GM12878 (cell line): ENCODE measurements at regions not wholly inside any gene's neighbourhood (a gene's known extent, or its start where the extent isn't known, plus 50 kb on each side); places are given as distances from the start of the nearest gene placed in this dataset.
A peak's percentile ranks its signal among the peaks of the same experiment; 100 is the strongest.
"Not testable (repeated sequence)": the region's sequence is repeated elsewhere in the genome, so short reads cannot be mapped to it uniquely, and the experiment has no call there.

Source experiments
- ATAC-seq: fragments of 200-7000 bp; cut with Tn5 transposase; 3 replicates; pipeline ENCODE4 v1.9.1; 2020; ENCODE audit warnings: mild to moderate bottlenecking, moderate library complexity
- BruUV-seq: library from RNA; stranded (reverse); fragments of 400-500 nt; replicated peaks from 2 replicates; lab custom pipeline; 2021; lab: Mats Ljungman, UMichigan
- CTCF ChIA-PET: fragments of 300-600 bp; sonication (Branson Sonifier 250); formaldehyde crosslinking; extraction: SDS; loops from one replicate; lab custom pipeline; 2021; ENCODE audit warnings: inconsistent platforms; lab: Yijun Ruan, JAX
- POLR2A ChIA-PET: fragments of 350-600 bp; formaldehyde crosslinking; extraction: SDS; loops from one replicate; lab custom pipeline; 2021; ENCODE audit warnings: inconsistent platforms; lab: Charles Lee
- RAD21 ChIA-PET: fragments of 300-600 bp; sonication (Branson Sonifier 250); formaldehyde crosslinking; loops from one replicate; lab custom pipeline; 2023; ENCODE audit warnings: antibody characterized with exemption; ENCODE audit not compliant: unreplicated experiment; lab: Charles Lee
- SMC1A ChIA-PET: fragments of 300-600 bp; sonication (Branson Sonifier 250); formaldehyde crosslinking; loops from one replicate; lab custom pipeline; 2023; ENCODE audit not compliant: unreplicated experiment, uncharacterized antibody; lab: Charles Lee
- DNase-seq: peaks from one replicate; pipeline ENCODE4 v3.0.0-alpha.2; 2011; ENCODE audit warnings: low read depth, low spot score
- FAIRE-seq: peaks from 3 replicates; lab custom pipeline; 2011; peaks lifted over from hg19 to GRCh38; lab: Jason Lieb, UNC
- H2AFZ ChIP-seq: 2 replicates; pipeline ENCODE4 v1.6.0; 2011; ENCODE audit warnings: low read depth, low read length, control low read depth; ENCODE audit not compliant: control insufficient read depth
- H3K27ac ChIP-seq: 2 replicates; pipeline ENCODE4 v1.5.1; 2011; ENCODE audit warnings: control low read depth; ENCODE audit not compliant: control insufficient read depth, insufficient read depth
- H3K27me3 ChIP-seq, 2 experiments: replicated peaks in 1 of 2; 2 replicates each; pipeline versions ENCODE4 v1.6.0 to v1.6.1; 2011; ENCODE audit warnings: low read length in 1 of 2; ENCODE audit not compliant: control insufficient read depth in 2 of 2, insufficient read depth in 2 of 2
- H3K36me3 ChIP-seq, 2 experiments: 2 replicates each; pipeline ENCODE4 v1.5.1; 2011; ENCODE audit warnings: low read length in 1 of 2; ENCODE audit not compliant: control insufficient read depth in 2 of 2, insufficient read depth in 2 of 2
- H3K4me1 ChIP-seq: 2 replicates; pipeline ENCODE4 v1.6.1; 2011; ENCODE audit warnings: mild to moderate bottlenecking, low read length, moderate library complexity, mixed read lengths; ENCODE audit not compliant: control insufficient read depth, insufficient read depth
- H3K4me2 ChIP-seq: 2 replicates; pipeline ENCODE4 v1.6.0; 2011; ENCODE audit warnings: control low read depth; ENCODE audit not compliant: control insufficient read depth, insufficient read depth
- H3K4me3 ChIP-seq: fragments of 200-600 bp; sonication (generic); 2 replicates; pipeline ENCODE4 v1.5.1; 2016
- H3K79me2 ChIP-seq: 2 replicates; pipeline ENCODE4 v1.6.0; 2011; ENCODE audit warnings: low read length; ENCODE audit not compliant: control insufficient read depth, insufficient read depth
- H3K9ac ChIP-seq: 2 replicates; pipeline ENCODE4 v1.8.0; 2011; ENCODE audit warnings: low read length, control low read depth, mixed read lengths; ENCODE audit not compliant: control insufficient read depth, insufficient read depth
- H3K9me3 ChIP-seq: replicated peaks from 3 replicates; pipeline ENCODE4 v1.5.1; 2011; ENCODE audit warnings: mild to moderate bottlenecking, low read length; ENCODE audit not compliant: control insufficient read depth, insufficient read depth
- H4K20me1 ChIP-seq: 2 replicates; pipeline ENCODE4 v1.6.0; 2011; ENCODE audit not compliant: control insufficient read depth, insufficient read depth
- RUNX3 ChIP-seq: IDR thresholded peaks from 2 replicates; pipeline ENCODE4 v1.6.1; 2012; ENCODE audit warnings: low read length, inconsistent platforms
- SRF ChIP-seq, 2 experiments: IDR thresholded peaks; 2 replicates each; pipeline ENCODE4 v1.6.1; 2011; ENCODE audit warnings: low read depth in 2 of 2, low read length in 2 of 2, mild to moderate bottlenecking in 1 of 2, moderate library complexity in 1 of 2
- TARDBP ChIP-seq: IDR thresholded peaks from 2 replicates; pipeline ENCODE4 v1.6.1; 2016; ENCODE audit warnings: borderline replicate concordance
- USF1 ChIP-seq: IDR thresholded peaks from 2 replicates; pipeline ENCODE4 v1.6.1; 2011; ENCODE audit warnings: borderline replicate concordance, low read depth, mild to moderate bottlenecking, moderate library complexity, mixed read lengths, low read length; ENCODE audit not compliant: insufficient read depth; ENCODE audit errors: extremely low read length
- WGBS: methylation state at CpG from one replicate; pipeline ENCODE4 v1.1.6; 2016; ENCODE audit warnings: low lambda C conversion rate; ENCODE audit not compliant: insufficient replicate concordance, insufficient coverage; ENCODE audit errors: missing lambda C conversion rate; 5-methylcytosine and 5-hydroxymethylcytosine counted together
- in situ Hi-C: fragments of 300-500 bp; cut with MboI; formaldehyde crosslinking; loops from 9 replicates; pipeline ENCODE4 v1.14.3; 2018; ENCODE audit warnings: mixed read lengths
- intact Hi-C: fragments of 100-400 bp; cut with micrococcal nuclease; formaldehyde crosslinking; loops from one replicate; pipeline ENCODE4 v1.14.2; 2022; ENCODE audit not compliant: unreplicated experiment

GRCh38 chr2:145782607-145783006, 1262.7 kb upstream of the ZEB2 start:
- H3K4me2 ChIP-seq, H2AFZ ChIP-seq, BruUV-seq, H3K79me2 ChIP-seq, H3K36me3 ChIP-seq, H3K4me3 ChIP-seq, intact Hi-C loops, FAIRE-seq, H3K27ac ChIP-seq, ATAC-seq, H3K4me1 ChIP-seq, H3K9me3 ChIP-seq, CTCF ChIA-PET, SMC1A ChIA-PET, in situ Hi-C loops, RAD21 ChIA-PET, H3K27me3 ChIP-seq, H3K9ac ChIP-seq, DNase-seq, POLR2A ChIA-PET, H4K20me1 ChIP-seq: not testable (repeated sequence)
- 56% methylated on average over 5 of the region's 5 CpGs for WGBS

- ChIA-PET RAD21 (no interaction called here), POLR2A (no interaction called here), CTCF (interaction anchor here (0.8 kb wide), 1 partner anchor 25 kb away, joined by 3 read pairs; no protein-coding TSS in a partner anchor), SMC1A (interaction anchor here (0.6 kb wide), 2 partner anchors 362 to 941 kb away, joined by 3 read pairs; no protein-coding TSS in a partner anchor)
- Histone ChIP-seq H3K9ac (no peak overlapping the region), H3K27me3 (no peaks in the 10 kb centered on the region), H3K9me3 (no peaks in the 10 kb centered on the region), H3K27ac (no peak overlapping the region), H3K4me2 (no peak overlapping the region), H3K4me1 (no peaks in the 10 kb centered on the region), H4K20me1 (no peaks in the 10 kb centered on the region), H2AFZ (no peak overlapping the region), H3K4me3 (no peak overlapping the region), H3K36me3 (no peaks in the 10 kb centered on the region), H3K79me2 (no peaks in the 10 kb centered on the region)
- TF ChIP-seq SRF (IDR thresholded peaks at IDR 0.05; ENCODE audit: low read depth in 2 of 2, low read length in 2 of 2) (0 out of 4 replicates have a peak, but pooled peaks of 1 of the 2 experiments have one; percentile 38), RUNX3 (peak; percentile 21; the same call in 1 of the 2 replicates), USF1 (no peak), TARDBP (no peak)
- FAIRE-seq (no peak), ATAC-seq (peak; percentile 59), DNase-seq (no peak)
- in situ Hi-C loops (no loop called here), intact Hi-C loops (no loop called here)
- BruUV-seq, result no TSS peak
- WGBS, result 14% methylated on average over 3 of the region's 3 CpGs
These were observed 1258.0 kb upstream of the ZEB2 start for GRCh38 chr2:145777914-145778313.
